Left ventricle myocardium inferior (tissue), 1 donor: ENCODE measurements at regions not wholly inside any gene's neighbourhood (a gene's known extent, or its start where the extent isn't known, plus 50 kb on each side); places are given as distances from the start of the nearest gene placed in this dataset.

Experiments used
- DNase-seq: peaks from one replicate; pipeline ENCODE4 v3.0.0-alpha.2; 2020
- H3K27ac ChIP-seq: fragments of 200-600 bp; replicated peaks from 2 replicates; pipeline ENCODE4 v1.8.0; 2021
- H3K27me3 ChIP-seq: fragments of 200-600 bp; 2 replicates; pipeline ENCODE4 v1.8.0; 2021; ENCODE audit warnings: low read depth
- H3K36me3 ChIP-seq: fragments of 200-600 bp; 2 replicates; pipeline ENCODE4 v1.8.0; 2021
- H3K4me1 ChIP-seq: fragments of 200-600 bp; 2 replicates; pipeline ENCODE4 v1.8.0; 2021
- H3K4me3 ChIP-seq: fragments of 200-600 bp; 2 replicates; pipeline ENCODE4 v1.8.0; 2021; ENCODE audit warnings: mild to moderate bottlenecking, moderate library complexity
- H3K9me3 ChIP-seq: fragments of 200-600 bp; replicated peaks from 2 replicates; pipeline ENCODE4 v1.8.0; 2021
- intact Hi-C: fragments of 100-400 bp; cut with micrococcal nuclease; formaldehyde crosslinking; loops from one replicate; pipeline ENCODE4 v1.11.0; 2022
- TF ChIP-seq, protein P1 (sequence below): fragments of 200-600 bp; IDR thresholded peaks from 2 replicates; pipeline ENCODE4 v1.8.0; 2021; ENCODE audit warnings: antibody characterized with exemption, mild to moderate bottlenecking, borderline replicate concordance
- donor health status: DM: no; HTN: yes; CAD: no; lungs with severe emphysema.

DNA sequence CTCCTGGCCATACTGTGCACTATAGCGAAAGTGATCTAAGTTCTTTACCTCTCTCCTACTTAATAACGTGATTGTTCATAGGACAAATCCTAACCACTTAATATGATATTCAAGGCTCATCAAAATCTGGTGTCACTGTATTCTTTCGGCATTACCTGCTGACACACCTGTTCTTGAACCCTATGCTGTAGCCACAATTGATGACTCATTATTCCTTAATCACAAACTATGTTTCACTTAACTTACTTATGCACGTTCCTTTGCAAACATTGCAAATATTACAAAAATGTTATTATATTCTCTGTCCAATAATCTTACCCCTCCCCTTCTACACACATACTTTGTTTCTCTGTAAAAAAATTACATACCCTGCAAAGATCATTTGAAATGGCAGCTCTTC lies 158.1 kb upstream of the ADRA1B start:
- H3K9me3 ChIP-seq = no peaks in the 10 kb centered on the region
- H3K27me3 ChIP-seq = peaks cover 6% of the 10 kb centered on the region
- intact Hi-C loops = no loop called here
- DNase-seq = no peak
- no peak overlapping the region for H3K27ac ChIP-seq
- peaks cover 6% of the 10 kb centered on the region for H3K4me1 ChIP-seq
- no peaks in the 10 kb centered on the region for H3K36me3 ChIP-seq
- TF ChIP-seq, protein P1, sequence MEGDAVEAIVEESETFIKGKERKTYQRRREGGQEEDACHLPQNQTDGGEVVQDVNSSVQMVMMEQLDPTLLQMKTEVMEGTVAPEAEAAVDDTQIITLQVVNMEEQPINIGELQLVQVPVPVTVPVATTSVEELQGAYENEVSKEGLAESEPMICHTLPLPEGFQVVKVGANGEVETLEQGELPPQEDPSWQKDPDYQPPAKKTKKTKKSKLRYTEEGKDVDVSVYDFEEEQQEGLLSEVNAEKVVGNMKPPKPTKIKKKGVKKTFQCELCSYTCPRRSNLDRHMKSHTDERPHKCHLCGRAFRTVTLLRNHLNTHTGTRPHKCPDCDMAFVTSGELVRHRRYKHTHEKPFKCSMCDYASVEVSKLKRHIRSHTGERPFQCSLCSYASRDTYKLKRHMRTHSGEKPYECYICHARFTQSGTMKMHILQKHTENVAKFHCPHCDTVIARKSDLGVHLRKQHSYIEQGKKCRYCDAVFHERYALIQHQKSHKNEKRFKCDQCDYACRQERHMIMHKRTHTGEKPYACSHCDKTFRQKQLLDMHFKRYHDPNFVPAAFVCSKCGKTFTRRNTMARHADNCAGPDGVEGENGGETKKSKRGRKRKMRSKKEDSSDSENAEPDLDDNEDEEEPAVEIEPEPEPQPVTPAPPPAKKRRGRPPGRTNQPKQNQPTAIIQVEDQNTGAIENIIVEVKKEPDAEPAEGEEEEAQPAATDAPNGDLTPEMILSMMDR = no peak
- H3K4me3 ChIP-seq = no peak overlapping the region

DNA sequence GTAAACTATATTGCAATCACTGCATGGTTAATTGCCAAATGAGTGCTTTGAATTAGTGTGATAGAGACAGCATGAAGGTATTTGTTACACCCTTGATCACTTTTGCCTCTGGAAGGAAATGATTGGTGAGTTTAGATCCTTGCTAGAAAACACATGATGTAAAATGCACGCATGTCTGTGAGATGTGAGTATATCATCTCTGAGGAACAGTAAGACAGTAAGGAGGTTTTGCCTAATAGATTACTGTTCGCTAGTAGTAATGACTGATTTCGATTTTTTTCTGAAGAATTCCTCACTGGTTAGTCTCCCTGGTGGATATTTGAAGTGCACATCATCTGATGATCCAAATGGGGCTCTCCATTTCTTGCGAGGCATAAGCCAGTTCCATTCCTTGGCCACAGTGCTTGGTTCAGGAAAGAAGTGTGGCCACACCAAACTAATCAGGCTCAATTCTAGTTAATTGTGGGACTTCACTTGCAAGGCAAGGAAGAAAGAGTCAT lies 156.4 kb upstream of the ADRA1B start:
- TF ChIP-seq, protein P1 = no peak
- H3K4me1 ChIP-seq = peaks cover 23% of the 10 kb centered on the region
- intact Hi-C loops = no loop called here
- no peaks in the 10 kb centered on the region for H3K9me3 ChIP-seq
- no peaks in the 10 kb centered on the region for H3K27me3 ChIP-seq
- no peak overlapping the region for H3K4me3 ChIP-seq
- DNase-seq = no peak
- H3K27ac ChIP-seq = no peak overlapping the region
- no peaks in the 10 kb centered on the region for H3K36me3 ChIP-seq

DNA sequence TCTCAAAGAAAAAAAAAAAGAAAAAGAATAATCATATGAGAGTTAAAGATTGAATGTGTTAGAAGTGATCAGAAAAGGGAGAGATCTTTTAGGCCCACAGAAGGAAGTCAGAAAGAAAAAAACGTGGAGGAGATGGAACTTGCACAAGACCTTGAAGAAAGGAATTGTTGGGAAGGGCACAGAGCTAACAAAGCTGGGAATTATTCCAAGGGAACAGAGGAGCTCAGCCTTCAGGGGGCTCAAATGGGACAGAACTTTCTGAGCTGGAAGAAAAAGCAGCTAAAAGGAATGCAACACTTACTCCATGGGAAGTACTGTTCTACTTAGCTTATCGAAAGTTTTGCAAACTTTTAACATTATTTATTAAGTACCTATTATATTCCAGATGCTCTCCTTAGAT lies 153.4 kb upstream of the ADRA1B start:
- TF ChIP-seq, protein P1 = no peak
- Histone ChIP-seq H3K9me3 (no peaks in the 10 kb centered on the region), H3K4me1 (peaks cover 24% of the 10 kb centered on the region), H3K27ac (no peak overlapping the region), H3K27me3 (no peaks in the 10 kb centered on the region), H3K4me3 (no peak overlapping the region), H3K36me3 (no peaks in the 10 kb centered on the region)
- intact Hi-C loops = no loop called here
- no peak for DNase-seq

DNA sequence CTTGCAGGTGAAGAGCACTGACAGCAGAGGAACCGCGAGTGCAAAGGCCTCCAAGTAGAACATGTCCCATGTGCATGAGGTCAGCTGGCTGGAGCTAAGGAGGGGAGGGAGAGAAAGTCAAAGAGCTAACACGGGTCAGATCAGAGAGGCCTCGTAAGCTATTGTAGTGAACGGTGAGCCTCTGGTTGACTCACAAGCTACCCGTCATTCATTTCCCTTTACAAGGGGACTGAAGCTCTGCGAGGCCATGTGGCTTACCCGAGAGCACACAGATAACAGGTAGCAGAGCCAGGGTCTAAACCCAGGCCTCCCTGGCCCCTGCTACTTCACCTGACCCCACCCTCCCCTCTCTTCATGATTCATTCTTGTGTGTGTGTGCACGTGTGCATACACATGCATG lies 152.7 kb upstream of the ADRA1B start:
- no peak for DNase-seq
- Histone ChIP-seq H3K36me3 (no peaks in the 10 kb centered on the region), H3K9me3 (no peaks in the 10 kb centered on the region), H3K4me1 (peaks cover 24% of the 10 kb centered on the region), H3K4me3 (no peak overlapping the region), H3K27ac (no peak overlapping the region), H3K27me3 (no peaks in the 10 kb centered on the region)
- TF ChIP-seq, protein P1 = no peak
- intact Hi-C loops = no loop called here

DNA sequence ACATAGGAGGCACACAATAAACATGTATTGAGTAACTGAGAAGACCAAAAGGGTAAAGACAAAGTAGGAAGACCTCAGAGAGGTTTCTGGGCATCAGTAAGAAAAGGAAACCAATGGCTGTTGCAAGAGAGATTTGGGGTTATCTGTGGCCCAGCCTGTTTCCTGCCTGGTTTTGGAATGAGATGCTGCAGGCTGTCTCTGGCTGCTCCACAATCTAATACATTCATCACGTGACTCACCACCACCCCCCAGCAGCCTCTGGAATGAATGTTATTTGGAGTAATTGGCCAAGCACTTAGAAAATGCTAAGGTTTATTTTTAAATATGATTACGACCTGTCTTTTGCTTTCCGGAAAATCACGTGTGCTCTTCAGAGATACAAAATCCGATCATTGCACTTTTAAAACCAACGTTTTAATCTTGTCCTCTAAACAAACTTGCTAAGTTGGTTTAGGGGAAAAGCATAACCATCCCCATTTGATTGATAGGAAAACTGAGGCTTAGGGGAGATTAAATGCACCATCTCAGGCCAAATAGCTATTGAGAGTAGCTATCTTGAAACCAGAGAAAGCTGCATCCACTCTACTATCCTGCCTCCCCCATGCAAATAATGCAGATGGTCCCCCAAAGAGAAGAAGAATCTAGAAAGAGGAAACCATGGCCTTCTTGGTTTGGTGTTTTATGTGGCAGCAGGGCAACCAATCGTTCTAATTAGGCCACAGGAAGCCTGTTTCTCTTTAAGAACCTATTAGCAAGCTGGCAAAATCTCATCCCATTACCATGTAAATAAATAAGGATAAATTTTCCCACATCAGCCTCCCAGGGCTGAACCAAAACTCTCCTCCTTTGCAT lies 151.8 kb upstream of the ADRA1B start:
- no peak for DNase-seq
- Histone ChIP-seq H3K9me3 (no peaks in the 10 kb centered on the region), H3K4me1 (peaks cover 24% of the 10 kb centered on the region), H3K4me3 (no peak overlapping the region), H3K27ac (no peak overlapping the region), H3K36me3 (no peaks in the 10 kb centered on the region), H3K27me3 (no peaks in the 10 kb centered on the region)
- TF ChIP-seq, protein P1 = no peak
- intact Hi-C loops = no loop called here
